ENCODE measurements at regions not wholly inside any gene's neighbourhood (a gene's known extent, or its start where the extent isn't known, plus 50 kb on each side); places are given as distances from the start of the nearest gene placed in this dataset.

DNA sequence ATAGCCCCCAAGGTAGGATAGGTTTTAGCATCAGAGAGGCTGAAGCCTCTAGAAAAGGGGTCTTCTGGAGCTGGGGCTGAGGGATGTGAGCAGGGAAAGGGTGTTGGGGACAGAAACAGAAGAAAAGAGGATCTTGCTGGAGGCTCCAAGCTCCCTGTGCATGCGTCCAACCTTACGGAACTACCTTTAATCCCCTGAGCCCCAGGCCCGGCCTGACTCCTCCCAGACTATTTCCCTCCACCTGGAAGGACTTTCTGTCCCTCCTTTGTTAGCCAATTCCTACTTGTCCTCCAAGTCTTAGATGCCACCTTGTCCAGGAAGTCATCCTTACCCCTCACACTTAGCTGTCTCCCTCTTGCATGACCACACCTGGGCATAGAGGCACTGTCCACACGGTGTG, 50.0 kb upstream of the VPS8 start:
- POLR2A ChIA-PET: no interaction called here
- CTCF ChIA-PET: interaction anchor here (1.1 kb wide), 1 partner anchor 9 kb away, joined by 5 read pairs; no protein-coding TSS in a partner anchor

More for the DNA sequence above, 50.0 kb upstream of the VPS8 start:
- Mint-ChIP-seq H3K4me3 (no peak overlapping the region), H3K27me3 (peaks cover 3% of the 10 kb centered on the region), H3K4me1 (no peaks in the 10 kb centered on the region), H3K36me3 (ENCODE audit: low read depth) (no peaks in the 10 kb centered on the region), H3K9me3 (ENCODE audit: low read depth) (no peaks in the 10 kb centered on the region), H3K27ac (no peak overlapping the region)
- intact Hi-C loops (cut with DNase I, micrococcal nuclease): no loop called here
- no peak for DNase-seq
- ATAC-seq: no peak
